ENCODE measurements at regions not wholly inside any gene's neighbourhood (a gene's known extent, or its start where the extent isn't known, plus 50 kb on each side); places are given as distances from the start of the nearest gene placed in this dataset.

- TF ChIP-seq POLR2AphosphoS5 (IDR thresholded peaks at IDR 0.05; ENCODE audit: insufficient read depth in 1 of 2, low read depth in 1 of 2) = no peak
- no peak for TF ChIP-seq CTCF (IDR thresholded peaks at IDR 0.05)
These were observed 408.4 kb upstream of the SALL3 start for GRCh38 chr18:78571063-78571785.

Measured in vagina (tissue), 2 donors.